GM12878 (cell line): ENCODE measurements at regions not wholly inside any gene's neighbourhood (a gene's known extent, or its start where the extent isn't known, plus 50 kb on each side); places are given as distances from the start of the nearest gene placed in this dataset.
"Not testable (repeated sequence)": the region's sequence is repeated elsewhere in the genome, so short reads cannot be mapped to it uniquely, and the experiment has no call there.

ENCODE experiments used
- ATAC-seq: fragments of 200-7000 bp; cut with Tn5 transposase; 3 replicates; pipeline ENCODE4 v1.9.1; 2020; ENCODE audit warnings: mild to moderate bottlenecking, moderate library complexity
- BruUV-seq: library from RNA; stranded (reverse); fragments of 400-500 nt; replicated peaks from 2 replicates; lab custom pipeline; 2021; lab: Mats Ljungman, UMichigan
- CTCF ChIA-PET: fragments of 300-600 bp; sonication (Branson Sonifier 250); formaldehyde crosslinking; extraction: SDS; loops from one replicate; lab custom pipeline; 2021; ENCODE audit warnings: inconsistent platforms; lab: Yijun Ruan, JAX
- POLR2A ChIA-PET: fragments of 350-600 bp; formaldehyde crosslinking; extraction: SDS; loops from one replicate; lab custom pipeline; 2021; ENCODE audit warnings: inconsistent platforms; lab: Charles Lee
- RAD21 ChIA-PET: fragments of 300-600 bp; sonication (Branson Sonifier 250); formaldehyde crosslinking; loops from one replicate; lab custom pipeline; 2023; ENCODE audit warnings: antibody characterized with exemption; ENCODE audit not compliant: unreplicated experiment; lab: Charles Lee
- SMC1A ChIA-PET: fragments of 300-600 bp; sonication (Branson Sonifier 250); formaldehyde crosslinking; loops from one replicate; lab custom pipeline; 2023; ENCODE audit not compliant: unreplicated experiment, uncharacterized antibody; lab: Charles Lee
- DNase-seq: peaks from one replicate; pipeline ENCODE4 v3.0.0-alpha.2; 2011; ENCODE audit warnings: low read depth, low spot score
- FAIRE-seq: peaks from 3 replicates; lab custom pipeline; 2011; peaks lifted over from hg19 to GRCh38; lab: Jason Lieb, UNC
- H2AFZ ChIP-seq: 2 replicates; pipeline ENCODE4 v1.6.0; 2011; ENCODE audit warnings: low read depth, low read length, control low read depth; ENCODE audit not compliant: control insufficient read depth
- H3K27ac ChIP-seq: 2 replicates; pipeline ENCODE4 v1.5.1; 2011; ENCODE audit warnings: control low read depth; ENCODE audit not compliant: control insufficient read depth, insufficient read depth
- H3K27me3 ChIP-seq, 2 experiments: replicated peaks in 1 of 2; 2 replicates each; pipeline versions ENCODE4 v1.6.0 to v1.6.1; 2011; ENCODE audit warnings: low read length in 1 of 2; ENCODE audit not compliant: control insufficient read depth in 2 of 2, insufficient read depth in 2 of 2
- H3K36me3 ChIP-seq, 2 experiments: 2 replicates each; pipeline ENCODE4 v1.5.1; 2011; ENCODE audit warnings: low read length in 1 of 2; ENCODE audit not compliant: control insufficient read depth in 2 of 2, insufficient read depth in 2 of 2
- H3K4me1 ChIP-seq: 2 replicates; pipeline ENCODE4 v1.6.1; 2011; ENCODE audit warnings: mild to moderate bottlenecking, low read length, moderate library complexity, mixed read lengths; ENCODE audit not compliant: control insufficient read depth, insufficient read depth
- H3K4me2 ChIP-seq: 2 replicates; pipeline ENCODE4 v1.6.0; 2011; ENCODE audit warnings: control low read depth; ENCODE audit not compliant: control insufficient read depth, insufficient read depth
- H3K4me3 ChIP-seq: fragments of 200-600 bp; sonication (generic); 2 replicates; pipeline ENCODE4 v1.5.1; 2016
- H3K79me2 ChIP-seq: 2 replicates; pipeline ENCODE4 v1.6.0; 2011; ENCODE audit warnings: low read length; ENCODE audit not compliant: control insufficient read depth, insufficient read depth
- H3K9ac ChIP-seq: 2 replicates; pipeline ENCODE4 v1.8.0; 2011; ENCODE audit warnings: low read length, control low read depth, mixed read lengths; ENCODE audit not compliant: control insufficient read depth, insufficient read depth
- H3K9me3 ChIP-seq: replicated peaks from 3 replicates; pipeline ENCODE4 v1.5.1; 2011; ENCODE audit warnings: mild to moderate bottlenecking, low read length; ENCODE audit not compliant: control insufficient read depth, insufficient read depth
- H4K20me1 ChIP-seq: 2 replicates; pipeline ENCODE4 v1.6.0; 2011; ENCODE audit not compliant: control insufficient read depth, insufficient read depth
- BRCA1 ChIP-seq: IDR thresholded peaks from 2 replicates; pipeline ENCODE4 v1.6.1; 2011; ENCODE audit warnings: low read depth, low read length, improper control_type of control experiment
- EP300 ChIP-seq, 2 experiments: fragments of 150-350 bp in 1 of 2; IDR thresholded peaks; 2 replicates each; pipeline ENCODE4 v1.6.1; 2011 to 2012; ENCODE audit warnings: low read depth in 2 of 2, low read length in 2 of 2, borderline replicate concordance in 1 of 2, improper control_type of control experiment in 1 of 2, inconsistent platforms in 1 of 2; ENCODE audit not compliant: control insufficient read depth in 1 of 2
- FOXM1 ChIP-seq: IDR thresholded peaks from 2 replicates; pipeline ENCODE4 v1.6.1; 2012; ENCODE audit warnings: low read depth, mild to moderate bottlenecking, inconsistent platforms, low read length, moderate library complexity
- NFXL1 ChIP-seq: fragments of 450-650 bp; IDR thresholded peaks from 2 replicates; pipeline ENCODE4 v1.6.1; 2017; ENCODE audit warnings: antibody characterized with exemption, mild to moderate bottlenecking, borderline replicate concordance
- whole genome bisulfite sequencing: methylation state at CpG from one replicate; pipeline ENCODE4 v1.1.6; 2016; ENCODE audit warnings: low lambda C conversion rate; ENCODE audit not compliant: insufficient replicate concordance, insufficient coverage; ENCODE audit errors: missing lambda C conversion rate; 5-methylcytosine and 5-hydroxymethylcytosine counted together
- in situ Hi-C: fragments of 300-500 bp; cut with MboI; formaldehyde crosslinking; loops from 9 replicates; pipeline ENCODE4 v1.14.3; 2018; ENCODE audit warnings: mixed read lengths
- intact Hi-C: fragments of 100-400 bp; cut with micrococcal nuclease; formaldehyde crosslinking; loops from one replicate; pipeline ENCODE4 v1.14.2; 2022; ENCODE audit not compliant: unreplicated experiment
- TF ChIP-seq, protein P1 (sequence below): fragments of 450-650 bp; formaldehyde crosslinking; IDR thresholded peaks from 2 replicates; pipeline ENCODE4 v1.5.0; 2022; ENCODE audit warnings: mild to moderate bottlenecking, missing genetic modification characterization

DNA sequence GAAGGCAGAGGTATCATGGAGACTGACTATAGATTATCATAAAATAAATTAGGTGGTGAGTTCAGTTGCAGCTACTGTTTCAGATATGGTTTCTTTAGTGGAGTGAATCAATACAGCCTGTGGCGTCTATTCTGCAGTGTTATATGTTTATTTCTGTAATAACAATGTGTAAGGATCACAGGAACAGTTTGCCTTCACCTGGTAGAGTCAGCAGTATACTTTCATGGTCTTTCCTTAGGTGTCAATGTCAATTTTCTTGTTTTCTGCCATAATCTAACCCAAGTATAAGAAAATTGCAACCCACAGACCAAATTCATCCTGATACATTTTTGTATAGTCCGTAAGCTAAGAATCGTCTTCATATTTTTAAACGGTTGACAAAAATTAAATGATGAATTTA is 140.4 kb upstream of the ATF7IP start:
- H4K20me1 ChIP-seq, result no peaks in the 10 kb centered on the region
- H3K79me2 ChIP-seq, result no peaks in the 10 kb centered on the region
- peaks cover 3% of the 10 kb centered on the region; the same call in 1 of the 2 replicates for H3K4me1 ChIP-seq
- no peak overlapping the region for H3K4me2 ChIP-seq
- ChIA-PET RAD21 (interaction anchor here (1.4 to 2.0 kb wide), 2 partner anchors 13 kb away, joined by 4 to 6 read pairs; no protein-coding TSS in a partner anchor), CTCF (interaction anchor here (1.9 kb wide), 1 partner anchor 13 kb away, joined by 8 read pairs; no protein-coding TSS in a partner anchor), POLR2A (interaction anchor here (1.5 kb wide), 1 partner anchor 13 kb away, joined by 4 read pairs; no protein-coding TSS in a partner anchor), SMC1A (interaction anchor here (5.3 kb wide), 1 partner anchor 13 kb away, joined by 19 read pairs; no protein-coding TSS in a partner anchor)
- BruUV-seq, result no TSS peak
- in situ Hi-C loops (loop anchor here (25.0 kb wide), 1 partner anchor 237 kb away; no protein-coding TSS in a partner anchor), intact Hi-C loops (no loop called here)
- ATAC-seq (no peak), DNase-seq (no peak), FAIRE-seq (no peak)
- H3K27ac ChIP-seq, result no peak overlapping the region
- no peak overlapping the region for H2AFZ ChIP-seq
- H3K4me3 ChIP-seq, result no peak overlapping the region
- H3K27me3 ChIP-seq, result no peaks in the 10 kb centered on the region
- no peaks in the 10 kb centered on the region for H3K36me3 ChIP-seq
- no peak overlapping the region for H3K9ac ChIP-seq
- H3K9me3 ChIP-seq, result peaks cover 15% of the 10 kb centered on the region
- TF ChIP-seq, protein P1, sequence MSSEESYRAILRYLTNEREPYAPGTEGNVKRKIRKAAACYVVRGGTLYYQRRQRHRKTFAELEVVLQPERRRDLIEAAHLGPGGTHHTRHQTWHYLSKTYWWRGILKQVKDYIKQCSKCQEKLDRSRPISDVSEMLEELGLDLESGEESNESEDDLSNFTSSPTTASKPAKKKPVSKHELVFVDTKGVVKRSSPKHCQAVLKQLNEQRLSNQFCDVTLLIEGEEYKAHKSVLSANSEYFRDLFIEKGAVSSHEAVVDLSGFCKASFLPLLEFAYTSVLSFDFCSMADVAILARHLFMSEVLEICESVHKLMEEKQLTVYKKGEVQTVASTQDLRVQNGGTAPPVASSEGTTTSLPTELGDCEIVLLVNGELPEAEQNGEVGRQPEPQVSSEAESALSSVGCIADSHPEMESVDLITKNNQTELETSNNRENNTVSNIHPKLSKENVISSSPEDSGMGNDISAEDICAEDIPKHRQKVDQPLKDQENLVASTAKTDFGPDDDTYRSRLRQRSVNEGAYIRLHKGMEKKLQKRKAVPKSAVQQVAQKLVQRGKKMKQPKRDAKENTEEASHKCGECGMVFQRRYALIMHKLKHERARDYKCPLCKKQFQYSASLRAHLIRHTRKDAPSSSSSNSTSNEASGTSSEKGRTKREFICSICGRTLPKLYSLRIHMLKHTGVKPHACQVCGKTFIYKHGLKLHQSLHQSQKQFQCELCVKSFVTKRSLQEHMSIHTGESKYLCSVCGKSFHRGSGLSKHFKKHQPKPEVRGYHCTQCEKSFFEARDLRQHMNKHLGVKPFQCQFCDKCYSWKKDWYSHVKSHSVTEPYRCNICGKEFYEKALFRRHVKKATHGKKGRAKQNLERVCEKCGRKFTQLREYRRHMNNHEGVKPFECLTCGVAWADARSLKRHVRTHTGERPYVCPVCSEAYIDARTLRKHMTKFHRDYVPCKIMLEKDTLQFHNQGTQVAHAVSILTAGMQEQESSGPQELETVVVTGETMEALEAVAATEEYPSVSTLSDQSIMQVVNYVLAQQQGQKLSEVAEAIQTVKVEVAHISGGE (CRISPR knock-in tag), result no peak
- no peak for TF ChIP-seq NFXL1
- no peak for TF ChIP-seq EP300 (IDR thresholded peaks at IDR 0.05; ENCODE audit: borderline replicate concordance in 1 of 2, control insufficient read depth in 1 of 2, low read depth in 2 of 2, low read length in 2 of 2)
- no peak for TF ChIP-seq FOXM1
- TF ChIP-seq BRCA1, result no peak
- TF ChIP-seq, all 136 proteins: peak for 0
- WGBS, result 96% methylated on average over 4 of the region's 4 CpGs

DNA sequence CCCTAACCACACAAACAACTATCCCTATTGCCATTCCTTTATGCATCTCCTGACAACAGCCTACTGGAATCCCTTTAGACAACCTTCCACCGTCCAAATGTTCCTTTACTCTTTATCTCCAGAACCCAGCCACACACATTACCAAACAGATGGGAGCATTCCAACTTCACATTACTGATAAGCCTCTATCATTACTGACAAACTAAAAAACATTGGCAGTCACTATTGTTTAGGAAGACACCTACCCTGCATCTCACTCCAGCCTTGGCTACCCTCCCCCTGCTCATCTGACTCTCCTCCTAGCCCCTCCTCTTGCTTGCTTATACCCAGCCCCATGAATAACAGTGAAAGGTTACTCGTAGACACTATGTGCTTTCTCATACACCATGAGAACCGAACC is 130.3 kb upstream of the ATF7IP start:
- H3K9ac ChIP-seq, H2AFZ ChIP-seq, H4K20me1 ChIP-seq, H3K4me3 ChIP-seq, H3K79me2 ChIP-seq, H3K4me1 ChIP-seq, RAD21 ChIA-PET, POLR2A ChIA-PET, DNase-seq, SMC1A ChIA-PET, H3K27ac ChIP-seq, H3K27me3 ChIP-seq, H3K9me3 ChIP-seq, CTCF ChIA-PET, H3K36me3 ChIP-seq, H3K4me2 ChIP-seq, BruUV-seq, ATAC-seq, FAIRE-seq: not testable (repeated sequence)
- WGBS, result 28% methylated on average over 3 of the region's 3 CpGs
- in situ Hi-C loops (loop anchor here (5.0 to 25.0 kb wide), 4 partner anchors 227 to 760 kb away; no protein-coding TSS in a partner anchor), intact Hi-C loops (loop anchor here (5.0 to 10.0 kb wide), 2 partner anchors 537 to 760 kb away; a partner anchor contains a TSS)

DNA sequence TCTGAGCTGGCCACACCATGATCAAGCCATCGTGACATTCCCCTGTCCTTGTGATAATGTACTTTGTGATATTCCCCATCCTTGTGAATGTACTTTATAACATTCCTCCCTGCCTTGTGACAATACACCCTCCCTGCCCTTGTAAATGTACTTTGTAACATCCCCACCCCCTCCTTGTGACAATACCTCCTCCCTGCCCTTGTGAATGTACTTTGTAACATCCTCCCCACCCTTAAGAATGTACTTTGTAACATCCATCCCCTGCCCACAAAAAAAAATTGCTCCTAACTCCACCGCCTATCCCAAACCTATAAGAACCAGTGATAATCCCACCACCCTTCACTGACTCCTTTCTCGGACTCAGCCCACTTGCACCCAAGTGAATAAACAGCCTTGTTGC is 128.8 kb upstream of the ATF7IP start:
- H2AFZ ChIP-seq, H3K27ac ChIP-seq, H3K4me3 ChIP-seq, POLR2A ChIA-PET, H3K9me3 ChIP-seq, H3K79me2 ChIP-seq, H3K27me3 ChIP-seq, H3K36me3 ChIP-seq, H3K9ac ChIP-seq, RAD21 ChIA-PET, FAIRE-seq, ATAC-seq, BruUV-seq, DNase-seq, H4K20me1 ChIP-seq, H3K4me2 ChIP-seq: not testable (repeated sequence)
- intact Hi-C loops (loop anchor here (5.0 to 10.0 kb wide), 2 partner anchors 536 to 758 kb away; a partner anchor contains a TSS), in situ Hi-C loops (loop anchor here (5.0 to 25.0 kb wide), 4 partner anchors 226 to 758 kb away; no protein-coding TSS in a partner anchor)
- ChIA-PET CTCF (interaction anchor here (0.8 to 5.4 kb wide), 2 partner anchors 217 to 276 kb away, joined by 5 to 103 read pairs; no protein-coding TSS in a partner anchor), SMC1A (interaction anchor here (1.7 to 4.8 kb wide), 6 partner anchors 52 to 480 kb away, joined by 5 to 73 read pairs (median 20); no protein-coding TSS in a partner anchor)
- 72% methylated on average over 3 of the region's 3 CpGs for WGBS
- H3K4me1 ChIP-seq, result peaks cover 18% of the 10 kb centered on the region
